HG03460 (cell line): ENCODE measurements at regions not wholly inside any gene's neighbourhood (a gene's known extent, or its start where the extent isn't known, plus 50 kb on each side); places are given as distances from the start of the nearest gene placed in this dataset.

Experiments used
- ATAC-seq: cut with Tn5 transposase; IDR thresholded peaks from one replicate; pipeline ENCODE4 v1.9.1; 2021; ENCODE audit not compliant: unreplicated experiment

DNA sequence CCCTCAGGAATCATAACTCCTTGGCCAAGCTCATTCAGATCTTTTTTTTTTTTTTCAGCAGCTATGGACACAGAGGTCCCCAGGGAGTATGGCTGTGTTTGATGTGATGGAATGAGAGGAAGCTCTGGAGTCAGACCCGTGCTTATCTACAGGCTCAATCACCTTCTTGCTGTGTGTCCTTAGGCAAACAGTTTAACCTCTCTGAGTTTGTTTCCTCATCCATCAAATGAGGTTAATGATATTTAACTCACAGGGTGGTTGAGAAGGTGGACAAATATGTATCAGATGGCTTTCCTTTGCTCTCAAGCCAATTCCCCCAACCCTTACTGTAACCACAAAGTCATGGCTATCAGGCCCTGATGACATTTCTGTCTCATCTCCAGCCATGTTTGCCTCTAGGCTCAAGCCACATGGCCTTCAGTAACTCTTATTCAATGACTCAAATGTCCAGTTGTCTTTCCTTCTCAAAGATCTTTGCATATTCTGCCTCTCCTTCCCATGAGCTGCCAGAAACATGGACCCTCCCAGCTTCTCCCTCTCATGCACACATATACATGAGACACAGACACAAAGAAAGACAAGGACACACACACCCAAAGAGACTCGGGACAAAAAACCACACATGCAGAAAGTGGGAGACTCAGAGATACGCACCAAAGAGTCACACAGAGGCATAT, 303.5 kb upstream of the KAZN start:
- ATAC-seq, result no peak

GRCh38 chr1:14296795-14297194, 301.7 kb upstream of the KAZN start:
- ATAC-seq, result no peak

DNA sequence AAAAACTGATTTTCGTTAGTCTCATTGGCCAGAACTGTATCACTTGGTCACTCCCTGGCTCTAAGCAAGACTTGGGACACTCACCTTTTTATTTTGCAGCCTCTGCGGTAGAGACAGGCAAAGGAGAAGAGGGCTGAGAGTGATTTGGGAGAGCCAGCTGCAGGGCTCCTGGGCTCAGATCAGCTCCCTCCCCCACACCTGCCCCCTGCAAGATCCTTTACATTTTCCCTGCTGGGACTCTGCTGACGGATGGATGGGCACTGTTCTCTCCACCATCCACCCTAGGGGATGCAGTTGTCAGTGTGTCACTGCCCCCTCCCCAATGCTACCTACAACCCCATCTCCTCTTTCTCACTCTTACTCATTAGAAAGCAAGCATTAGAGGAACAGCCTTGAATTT, 301.1 kb upstream of the KAZN start:
- no peak for ATAC-seq

- ATAC-seq, result no peak
These were observed 299.7 kb upstream of the KAZN start for GRCh38 chr1:14298806-14299205.

DNA sequence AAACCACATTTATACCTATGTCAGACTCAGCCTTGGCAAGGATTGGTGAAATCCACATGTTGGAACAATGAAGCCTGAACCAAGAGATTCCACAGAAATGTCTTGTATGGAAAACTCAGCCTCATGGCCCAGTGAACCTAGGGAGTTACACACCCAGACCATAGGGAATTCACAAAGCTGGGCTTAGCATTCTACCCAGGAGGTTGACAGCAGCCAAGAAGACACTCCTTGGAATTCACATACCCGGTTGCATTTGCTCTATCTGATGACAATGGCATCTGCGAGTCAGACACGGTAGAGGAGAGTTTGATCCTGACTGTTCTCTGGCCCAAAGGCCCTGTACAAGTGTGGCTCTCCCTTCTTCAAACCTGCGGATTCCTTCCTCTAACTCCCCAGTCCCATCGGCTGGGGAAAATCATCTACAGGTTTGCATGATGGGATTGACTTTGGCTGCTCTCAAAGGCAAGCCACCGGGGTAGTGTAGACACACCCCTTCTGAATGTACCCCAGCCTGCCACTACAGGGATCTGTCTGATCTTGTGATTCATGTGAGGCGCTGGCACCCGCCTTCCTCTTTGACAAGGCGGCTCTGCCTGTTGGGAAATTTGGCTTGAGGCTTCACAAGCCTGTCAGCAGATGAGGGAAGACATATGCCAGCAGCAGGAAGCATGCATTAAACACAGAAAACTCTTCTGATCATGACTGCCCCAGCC, 297.3 kb upstream of the KAZN start:
- ATAC-seq, result no peak

- no peak for ATAC-seq
These were observed 296.8 kb upstream of the KAZN start for GRCh38 chr1:14301704-14302024.

DNA sequence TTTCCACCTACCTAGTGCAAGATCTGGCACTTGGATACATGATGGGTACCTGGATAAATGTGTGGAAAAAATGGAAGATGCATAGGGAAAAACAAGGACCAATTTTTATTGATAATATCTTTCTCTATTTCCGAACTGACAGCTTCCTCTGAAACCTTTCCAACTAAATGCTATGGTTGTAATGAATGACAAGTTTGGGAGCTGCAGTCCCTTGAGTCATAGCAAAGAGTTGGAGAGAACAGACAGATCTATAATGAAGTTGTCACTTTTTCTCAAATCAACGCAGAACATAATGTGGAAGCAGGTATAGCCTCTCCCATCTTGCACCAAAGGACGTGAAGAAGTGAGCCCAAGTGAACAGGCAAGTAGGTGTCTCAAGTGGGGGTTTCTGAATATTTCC, 296.5 kb upstream of the KAZN start:
- ATAC-seq, result no peak

DNA sequence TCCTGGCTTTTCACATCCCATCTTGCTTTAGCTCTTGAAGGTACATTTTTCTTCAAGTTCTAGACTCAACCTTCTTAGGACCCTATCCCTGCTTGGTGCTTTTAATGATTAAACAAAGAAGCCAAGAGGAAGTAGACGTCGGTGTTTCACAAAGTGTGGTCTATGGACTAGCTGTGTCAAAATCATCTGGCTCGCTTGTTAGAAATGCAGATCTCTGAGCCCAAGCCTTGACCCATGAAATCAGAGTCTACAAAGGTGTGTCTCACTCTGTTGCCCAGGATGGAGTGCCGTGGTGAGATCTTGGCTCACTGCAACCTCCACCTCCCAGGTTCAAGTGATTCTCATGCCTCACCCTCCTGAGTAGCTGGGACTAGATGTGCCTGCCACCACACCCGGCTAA, 295.5 kb upstream of the KAZN start:
- ATAC-seq, result no peak

DNA sequence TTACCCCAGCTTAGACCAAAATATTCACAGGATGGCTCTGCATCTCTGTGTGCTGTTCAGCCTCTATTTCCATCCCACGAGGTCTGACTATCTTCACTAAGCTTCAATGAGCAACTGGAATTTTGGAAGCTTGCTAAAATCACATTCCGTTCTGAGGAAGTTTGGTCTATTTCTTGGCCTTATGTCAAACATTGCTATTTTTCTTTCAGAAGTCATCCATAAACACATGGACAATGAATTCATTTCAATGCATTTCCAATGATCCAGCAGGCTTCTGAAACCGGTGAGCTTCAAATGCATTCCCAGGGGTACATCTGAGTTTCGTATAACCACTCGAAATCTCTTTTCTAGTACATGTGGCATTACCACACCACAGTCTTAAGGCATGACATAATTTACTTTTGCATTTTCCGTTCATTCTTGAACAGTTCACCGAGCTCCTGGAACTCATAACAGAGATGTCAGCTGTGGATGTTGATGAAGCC, 294.1 kb upstream of the KAZN start:
- no peak for ATAC-seq

DNA sequence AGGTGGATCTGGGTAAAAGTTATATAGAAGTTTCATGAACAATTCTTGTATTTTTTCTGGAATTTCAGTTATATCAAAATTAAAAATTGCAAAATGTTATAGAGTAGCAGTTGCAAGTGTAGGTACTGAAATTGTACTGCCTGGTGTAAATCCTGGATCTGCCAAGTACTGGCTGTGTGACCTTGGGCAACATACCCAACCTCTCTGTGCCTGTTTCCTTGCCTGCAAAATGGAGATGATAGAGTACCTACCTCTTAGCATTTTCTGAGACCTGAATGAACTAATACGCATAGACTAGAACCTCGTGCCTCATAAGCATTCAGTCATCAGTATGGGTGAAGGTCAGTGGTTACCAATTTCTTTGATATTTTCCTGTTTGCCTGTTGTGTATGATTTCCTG, 290.0 kb upstream of the KAZN start:
- ATAC-seq, result no peak

DNA sequence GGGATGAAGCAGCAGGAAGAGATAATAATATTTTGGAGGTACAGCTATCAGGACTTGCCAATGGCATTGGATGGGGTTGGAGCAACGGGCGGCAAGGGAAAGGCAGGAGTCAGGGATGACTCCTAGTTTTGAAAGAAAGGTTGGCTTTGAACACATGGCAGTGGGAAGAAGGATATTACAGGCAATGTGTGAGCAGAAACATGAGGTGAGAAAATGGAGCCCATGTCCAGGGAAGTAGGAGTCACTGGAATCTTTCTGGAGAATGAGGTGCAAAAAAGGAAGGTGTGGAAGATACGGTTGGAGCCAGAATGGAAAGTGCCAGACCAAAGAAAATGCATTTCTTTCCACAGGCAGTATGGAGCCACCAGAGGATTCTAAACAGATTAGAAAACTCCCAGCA, 288.5 kb upstream of the KAZN start:
- ATAC-seq, result no peak

GRCh38 chr1:14310476-14310875, 288.0 kb upstream of the KAZN start:
- no peak for ATAC-seq

DNA sequence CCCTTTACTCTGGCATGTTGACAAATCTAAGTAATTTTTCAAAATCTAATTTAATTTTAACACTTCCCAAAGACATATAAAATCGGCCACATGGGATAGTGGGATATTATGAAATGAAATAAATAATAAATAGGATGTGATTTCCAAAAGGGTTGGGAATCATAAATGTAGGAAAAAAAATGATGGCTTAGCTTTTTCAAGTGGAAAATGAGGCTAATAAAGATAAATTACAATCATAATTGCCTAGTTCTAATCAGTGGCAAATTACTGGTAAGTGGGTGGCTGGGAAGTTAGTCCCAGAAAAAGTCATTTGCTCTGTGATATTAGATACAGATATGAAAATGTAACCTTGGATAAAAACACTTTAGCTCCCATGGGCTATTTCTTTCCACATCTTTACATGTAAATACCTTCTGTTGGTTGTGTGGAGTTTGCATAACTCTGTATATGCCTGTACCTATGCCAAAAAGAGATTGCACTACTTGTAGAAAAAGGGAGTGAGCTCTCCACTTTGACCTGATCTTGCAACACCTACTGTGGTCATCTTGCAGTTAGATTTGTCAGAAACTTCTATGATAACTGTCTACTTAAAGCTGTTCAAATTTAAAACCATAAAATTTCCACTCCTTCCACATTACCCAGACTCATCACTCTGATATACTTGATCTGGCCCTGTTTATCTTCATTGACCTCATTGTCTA, 284.6 kb upstream of the KAZN start:
- no peak for ATAC-seq

GRCh38 chr1:14318830-14319229, 279.7 kb upstream of the KAZN start:
- ATAC-seq, result no peak

DNA sequence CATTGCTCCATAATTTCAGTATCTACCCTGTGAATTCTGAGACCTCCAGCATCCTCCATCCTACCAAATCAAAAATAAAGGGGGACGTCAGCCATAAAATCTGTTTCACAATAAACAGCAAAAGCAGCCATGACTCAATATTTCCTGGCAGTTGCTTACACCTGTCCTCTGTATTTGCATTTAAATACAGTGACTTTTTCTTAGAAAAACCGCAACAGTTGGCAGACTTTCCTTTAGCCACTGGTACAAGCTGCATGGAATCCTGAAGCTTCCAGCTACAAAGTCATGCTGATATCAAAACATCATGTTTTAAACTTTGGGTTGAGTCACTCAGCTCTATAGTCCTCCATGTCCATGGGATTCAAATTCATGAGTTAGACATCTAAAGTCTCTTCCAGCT, 278.0 kb upstream of the KAZN start:
- no peak for ATAC-seq

- no peak for ATAC-seq
These were observed 277.5 kb upstream of the KAZN start for GRCh38 chr1:14320986-14321385.

GRCh38 chr1:14321422-14321821, 277.1 kb upstream of the KAZN start:
- ATAC-seq, result no peak

GRCh38 chr1:14323568-14324247, 274.8 kb upstream of the KAZN start:
- no peak for ATAC-seq

DNA sequence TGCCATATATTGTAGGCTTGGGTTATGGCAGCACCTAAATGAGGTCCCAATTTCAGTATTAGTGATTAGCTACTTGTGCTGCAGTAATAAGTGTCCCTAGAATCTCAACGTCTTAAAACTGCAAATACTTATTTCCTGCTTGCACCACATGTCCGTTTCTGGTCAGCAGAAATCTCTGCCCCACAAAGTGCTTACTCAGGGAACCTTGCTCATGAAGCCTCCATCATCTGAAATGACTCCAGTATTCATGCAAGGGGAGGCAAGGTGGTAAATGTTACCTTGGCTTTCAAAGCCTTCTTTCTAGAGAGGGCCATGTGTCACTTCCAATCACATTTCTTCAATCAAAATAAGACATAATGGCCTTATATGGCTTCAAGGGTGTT, 274.2 kb upstream of the KAZN start:
- ATAC-seq, result no peak

- no peak for ATAC-seq
These were observed 271.6 kb upstream of the KAZN start for GRCh38 chr1:14326857-14327256.

GRCh38 chr1:14328685-14329084, 269.8 kb upstream of the KAZN start:
- ATAC-seq, result no peak

- ATAC-seq, result no peak
These were observed 266.3 kb upstream of the KAZN start for GRCh38 chr1:14332158-14332557.
